B cell (primary cell): ENCODE measurements at regions not wholly inside any gene's neighbourhood (a gene's known extent, or its start where the extent isn't known, plus 50 kb on each side); places are given as distances from the start of the nearest gene placed in this dataset.

Experiments used
- ATAC-seq: fragments of 200-7000 bp; cut with Tn5 transposase; one replicate; pipeline ENCODE4 v1.10.0; 2021; ENCODE audit warnings: low read depth, mild to moderate bottlenecking, moderate number of reproducible peaks, moderate library complexity
- CTCF ChIA-PET: fragments of 350-600 bp; sonication (Branson Sonifier 250); formaldehyde crosslinking; loops from one replicate; lab custom pipeline; 2021; ENCODE audit warnings: antibody characterized with exemption, inconsistent platforms; lab: Charles Lee
- POLR2A ChIA-PET: fragments of 350-600 bp; sonication (Branson Sonifier 250); formaldehyde crosslinking; loops from one replicate; lab custom pipeline; 2021; ENCODE audit warnings: antibody characterized with exemption; lab: Charles Lee
- DNase-seq: peaks from one replicate; pipeline ENCODE4 v3.0.0; 2013
- H2AFZ ChIP-seq: 2 replicates; pipeline ENCODE4 v1.6.1; 2012; ENCODE audit warnings: mild to moderate bottlenecking, low read depth, low read length; ENCODE audit not compliant: insufficient read depth, poor library complexity, severe bottlenecking
- H3K27ac ChIP-seq, 2 donors: 1 replicate in 1 of 2; 2 replicates in 1 of 2; pipeline ENCODE4 v1.5.1; 2012 to 2013; ENCODE audit warnings: low read length in 2 of 2, mild to moderate bottlenecking in 2 of 2, moderate library complexity in 1 of 2
- H3K27me3 ChIP-seq, 4 experiments: fragments of 200-600 bp in 1 of 4; sonication (generic) in 1 of 4; replicated peaks in 1 of 4; 1 replicate in 2 of 4; 2 replicates in 2 of 4; pipeline versions ENCODE4 v1.6.1 to v1.7.0; 2013 to 2016; ENCODE audit warnings: low read length in 3 of 4, mild to moderate bottlenecking in 2 of 4, mixed read lengths in 1 of 4, moderate library complexity in 1 of 4; ENCODE audit not compliant: insufficient read depth in 4 of 4, control insufficient read depth in 3 of 4; ENCODE audit errors: control extremely low read depth in 1 of 4
- H3K36me3 ChIP-seq, 2 experiments: replicated peaks in 1 of 2; 1 replicate in 1 of 2; 2 replicates in 1 of 2; pipeline versions ENCODE4 v1.6.1 to v1.7.1; 2013; ENCODE audit warnings: low read length in 1 of 2; ENCODE audit not compliant: insufficient read depth in 2 of 2, control insufficient read depth in 1 of 2; ENCODE audit errors: control extremely low read depth in 1 of 2, extremely low read depth in 1 of 2
- H3K4me1 ChIP-seq, 2 donors: fragments of 200-600 bp in 1 of 2; sonication (generic) in 1 of 2; 1 replicate in 1 of 2; 2 replicates in 1 of 2; pipeline versions ENCODE4 v1.5.1 to v1.6.1; 2013 to 2017; ENCODE audit warnings: low read length in 2 of 2; ENCODE audit not compliant: control insufficient read depth in 2 of 2, insufficient read depth in 2 of 2
- H3K4me2 ChIP-seq: replicated peaks from 2 replicates; pipeline ENCODE3; 2012; ENCODE audit warnings: mild to moderate bottlenecking, low read depth, low read length; ENCODE audit not compliant: poor library complexity, severe bottlenecking
- H3K4me3 ChIP-seq, 5 experiments: fragments of 200-600 bp in 1 of 5; sonication (generic) in 1 of 5; 1 replicate in 3 of 5; 2 replicates in 2 of 5; pipeline versions ENCODE4 v1.5.1 to v1.7.0; 2011 to 2016; ENCODE audit warnings: low read length in 4 of 5, mild to moderate bottlenecking in 4 of 5, low read depth in 2 of 5, control low read depth in 1 of 5, moderate library complexity in 1 of 5; ENCODE audit not compliant: insufficient read depth in 1 of 5; ENCODE audit errors: control extremely low read depth in 1 of 5, extremely low read depth in 1 of 5
- H3K79me2 ChIP-seq: fragments of 200-600 bp; sonication (generic); one replicate; pipeline ENCODE4 v1.6.0; 2016; ENCODE audit warnings: low read length; ENCODE audit not compliant: control insufficient read depth, insufficient read depth
- H3K9ac ChIP-seq: fragments of 200-600 bp; sonication (generic); 2 replicates; pipeline ENCODE4 v1.6.1; 2017; ENCODE audit warnings: mild to moderate bottlenecking, low read length, moderate library complexity
- H3K9me3 ChIP-seq, 3 donors: one replicate each; pipeline versions ENCODE4 v1.6.1 to v1.7.1; 2013; ENCODE audit warnings: low read length in 2 of 3; ENCODE audit not compliant: control insufficient read depth in 2 of 3, insufficient read depth in 1 of 3; ENCODE audit errors: control extremely low read depth in 1 of 3
- H4K20me1 ChIP-seq: 2 replicates; pipeline ENCODE4 v1.6.0; 2012; ENCODE audit warnings: mild to moderate bottlenecking, low read length; ENCODE audit not compliant: insufficient read depth, control insufficient read depth, poor library complexity, severe bottlenecking
- H3K27ac Mint-ChIP-seq: one replicate; pipeline ENCODE4 v1.8.0; 2021; ENCODE audit warnings: mixed read lengths
- H3K27me3 Mint-ChIP-seq: one replicate; pipeline ENCODE4 v1.8.0; 2021; ENCODE audit warnings: mixed read lengths
- H3K4me1 Mint-ChIP-seq: one replicate; pipeline ENCODE4 v1.8.0; 2021; ENCODE audit warnings: mixed read lengths
- H3K4me3 Mint-ChIP-seq: one replicate; pipeline ENCODE4 v1.8.0; 2021; ENCODE audit warnings: mixed read lengths
- H3K9me3 Mint-ChIP-seq: one replicate; pipeline ENCODE4 v1.8.0; 2022; ENCODE audit warnings: mixed read lengths; ENCODE audit not compliant: insufficient read depth
- EZH2 ChIP-seq: IDR thresholded peaks from 2 replicates; pipeline ENCODE4 v1.6.1; 2012; ENCODE audit warnings: borderline replicate concordance, low read depth, mild to moderate bottlenecking, moderate library complexity, low read length; ENCODE audit not compliant: insufficient read depth, poor library complexity, severe bottlenecking
- WGBS: methylation state at CpG from one replicate; pipeline ENCODE4 v1.1.5; 2013; ENCODE audit warnings: missing lambda C conversion rate; ENCODE audit not compliant: insufficient coverage; 5-methylcytosine and 5-hydroxymethylcytosine counted together
- intact Hi-C: fragments of 100-400 bp; cut with micrococcal nuclease; formaldehyde crosslinking; loops from one replicate; pipeline ENCODE4 v1.10.0; 2022
- TF ChIP-seq, protein P1 (sequence below): fragments of 200-600 bp; IDR thresholded peaks from one replicate; pipeline ENCODE4 v1.8.0; 2022; ENCODE audit warnings: antibody characterized with exemption, mild to moderate bottlenecking

DNA sequence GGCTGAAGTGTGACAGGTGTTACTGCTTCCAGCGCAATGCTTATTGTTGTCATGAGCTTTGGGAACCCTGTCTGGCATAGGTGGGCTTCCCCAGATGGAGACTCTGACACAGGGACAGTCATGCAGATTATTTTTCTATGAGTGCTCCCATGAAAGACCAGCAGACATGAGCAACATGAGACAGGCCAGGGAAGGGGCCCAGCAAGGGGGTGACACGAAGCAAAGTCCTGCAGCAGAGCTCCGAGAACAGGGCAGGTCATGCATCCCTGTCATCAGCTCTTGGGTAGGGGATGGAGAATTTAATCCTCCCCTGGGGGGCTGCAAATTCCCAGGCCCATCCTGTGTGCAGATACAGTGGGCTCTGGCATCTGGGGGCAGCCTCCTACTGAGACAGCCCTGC, 77.4 kb downstream of the CTAGE1 start:
- no peak overlapping the region for H3K4me3 ChIP-seq
- ChIA-PET POLR2A (no interaction called here), CTCF (no interaction called here)
- no peaks in the 10 kb centered on the region for H4K20me1 ChIP-seq
- H3K27ac ChIP-seq, result no peak overlapping the region
- no peak for DNase-seq
- H3K79me2 ChIP-seq, result no peaks in the 10 kb centered on the region
- H3K4me1 ChIP-seq, result no peaks in the 10 kb centered on the region
- no peak overlapping the region for H2AFZ ChIP-seq
- no peaks in the 10 kb centered on the region for H3K9me3 Mint-ChIP-seq
- peaks cover 6% of the 10 kb centered on the region for H3K27me3 Mint-ChIP-seq
- H3K4me1 Mint-ChIP-seq, result no peaks in the 10 kb centered on the region
- WGBS, result 89% methylated on average over 1 of the region's 3 CpGs
- peaks cover 0 to 3% (median 0%) of the 10 kb centered on the region in 4 experiments for H3K27me3 ChIP-seq
- ATAC-seq, result no peak
- H3K27ac Mint-ChIP-seq, result no peak overlapping the region
- H3K36me3 ChIP-seq, result no peaks in the 10 kb centered on the region
- peaks cover 0 to 4% (median 0%) of the 10 kb centered on the region in 3 donors for H3K9me3 ChIP-seq
- H3K4me2 ChIP-seq, result no peak overlapping the region
- intact Hi-C loops, result no loop called here
- H3K9ac ChIP-seq, result no peak overlapping the region
- no peak overlapping the region for H3K4me3 Mint-ChIP-seq
- TF ChIP-seq EZH2, result no peak
- TF ChIP-seq, protein P1, sequence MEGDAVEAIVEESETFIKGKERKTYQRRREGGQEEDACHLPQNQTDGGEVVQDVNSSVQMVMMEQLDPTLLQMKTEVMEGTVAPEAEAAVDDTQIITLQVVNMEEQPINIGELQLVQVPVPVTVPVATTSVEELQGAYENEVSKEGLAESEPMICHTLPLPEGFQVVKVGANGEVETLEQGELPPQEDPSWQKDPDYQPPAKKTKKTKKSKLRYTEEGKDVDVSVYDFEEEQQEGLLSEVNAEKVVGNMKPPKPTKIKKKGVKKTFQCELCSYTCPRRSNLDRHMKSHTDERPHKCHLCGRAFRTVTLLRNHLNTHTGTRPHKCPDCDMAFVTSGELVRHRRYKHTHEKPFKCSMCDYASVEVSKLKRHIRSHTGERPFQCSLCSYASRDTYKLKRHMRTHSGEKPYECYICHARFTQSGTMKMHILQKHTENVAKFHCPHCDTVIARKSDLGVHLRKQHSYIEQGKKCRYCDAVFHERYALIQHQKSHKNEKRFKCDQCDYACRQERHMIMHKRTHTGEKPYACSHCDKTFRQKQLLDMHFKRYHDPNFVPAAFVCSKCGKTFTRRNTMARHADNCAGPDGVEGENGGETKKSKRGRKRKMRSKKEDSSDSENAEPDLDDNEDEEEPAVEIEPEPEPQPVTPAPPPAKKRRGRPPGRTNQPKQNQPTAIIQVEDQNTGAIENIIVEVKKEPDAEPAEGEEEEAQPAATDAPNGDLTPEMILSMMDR, result no peak

DNA sequence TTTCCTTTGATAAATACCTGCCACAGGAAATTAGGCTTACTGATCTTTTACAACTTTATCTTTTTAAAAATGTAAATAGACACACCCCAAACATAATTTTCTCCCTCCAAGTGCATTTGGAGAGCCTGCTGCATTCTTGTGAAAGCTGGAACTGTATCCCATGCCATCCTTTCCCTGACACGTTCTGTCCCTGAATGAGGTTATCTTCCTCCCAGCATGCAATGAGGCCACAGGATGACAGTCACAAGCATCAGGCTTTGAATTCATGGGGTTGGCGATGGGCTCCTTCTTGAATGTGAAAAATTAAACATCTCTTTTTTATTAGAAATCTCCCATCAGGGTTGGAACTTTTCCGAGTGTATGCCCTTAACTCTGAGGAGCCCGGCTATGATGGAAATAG, 77.8 kb downstream of the CTAGE1 start:
- no peak for DNase-seq
- Histone ChIP-seq H3K27ac (no peak overlapping the region), H3K4me1 (no peaks in the 10 kb centered on the region), H3K79me2 (no peaks in the 10 kb centered on the region), H3K4me3 (no peak overlapping the region), H3K36me3 (no peaks in the 10 kb centered on the region), H3K9ac (no peak overlapping the region), H3K27me3 (peaks cover 0 to 3% (median 0%) of the 10 kb centered on the region in 4 experiments), H3K4me2 (no peak overlapping the region), H2AFZ (no peak overlapping the region), H4K20me1 (no peaks in the 10 kb centered on the region), H3K9me3 (peaks cover 0 to 4% (median 0%) of the 10 kb centered on the region in 3 donors)
- no peak for ATAC-seq
- Mint-ChIP-seq H3K27ac (no peak overlapping the region), H3K4me3 (no peak overlapping the region), H3K27me3 (peaks cover 5% of the 10 kb centered on the region), H3K9me3 (no peaks in the 10 kb centered on the region), H3K4me1 (no peaks in the 10 kb centered on the region)
- CTCF ChIA-PET, result no interaction called here
- 100% methylated on average over 2 of the region's 4 CpGs for WGBS
- POLR2A ChIA-PET, result no interaction called here
- TF ChIP-seq, protein P1, result no peak
- TF ChIP-seq EZH2, result no peak
- intact Hi-C loops, result no loop called here
